DND-41 (cell line): ENCODE measurements at regions not wholly inside any gene's neighbourhood (a gene's known extent, or its start where the extent isn't known, plus 50 kb on each side); places are given as distances from the start of the nearest gene placed in this dataset.
"Not testable (repeated sequence)": the region's sequence is repeated elsewhere in the genome, so short reads cannot be mapped to it uniquely, and the experiment has no call there.

ENCODE experiments used
- ATAC-seq: fragments of 200-7000 bp; cut with Tn5 transposase; 3 replicates; pipeline ENCODE4 v1.9.1; 2021; ENCODE audit warnings: low read depth; ENCODE audit not compliant: insufficient read depth
- DNase-seq: peaks from one replicate; pipeline ENCODE4 v3.0.0-alpha.2; 2020
- H2AFZ ChIP-seq: 2 replicates; pipeline ENCODE4 v1.6.0; 2012; ENCODE audit warnings: low read depth, low read length
- H3K27ac ChIP-seq: 2 replicates; pipeline ENCODE4 v1.5.1; 2012; ENCODE audit warnings: low read length, inconsistent platforms
- H3K27me3 ChIP-seq: fragments of 200-600 bp; sonication (generic); 2 replicates; pipeline ENCODE4 v1.6.0; 2012; ENCODE audit warnings: low read length, mild to moderate bottlenecking, inconsistent platforms; ENCODE audit not compliant: insufficient read depth, poor library complexity
- H3K36me3 ChIP-seq: 2 replicates; pipeline ENCODE4 v1.5.1; 2012; ENCODE audit warnings: low read length, inconsistent platforms; ENCODE audit not compliant: insufficient read depth
- H3K4me1 ChIP-seq: 2 replicates; pipeline ENCODE4 v1.5.1; 2012; ENCODE audit warnings: mild to moderate bottlenecking, low read length; ENCODE audit not compliant: insufficient read depth
- H3K4me2 ChIP-seq: 2 replicates; pipeline ENCODE4 v1.6.0; 2012; ENCODE audit warnings: mild to moderate bottlenecking, moderate library complexity, low read length, inconsistent platforms; ENCODE audit not compliant: insufficient read depth
- H3K4me3 ChIP-seq, 2 experiments: fragments of 200-600 bp in 1 of 2; shearing (Covaris generic) in 1 of 2; 2 replicates each; pipeline ENCODE4 v1.5.1; 2012 to 2016; ENCODE audit warnings: inconsistent platforms in 2 of 2, low read length in 2 of 2, mild to moderate bottlenecking in 2 of 2, low read depth in 1 of 2, moderate library complexity in 1 of 2
- H3K79me2 ChIP-seq: 2 replicates; pipeline ENCODE4 v1.6.0; 2012; ENCODE audit warnings: low read length, inconsistent platforms; ENCODE audit not compliant: insufficient read depth
- H3K9ac ChIP-seq: 2 replicates; pipeline ENCODE4 v1.6.0; 2012; ENCODE audit warnings: low read depth, mild to moderate bottlenecking, inconsistent platforms, low read length, moderate library complexity
- H3K9me3 ChIP-seq: 2 replicates; pipeline ENCODE4 v1.5.1; 2012; ENCODE audit warnings: low read length, moderate library complexity, mild to moderate bottlenecking, inconsistent platforms; ENCODE audit not compliant: insufficient read depth, severe bottlenecking
- H4K20me1 ChIP-seq: 2 replicates; pipeline ENCODE4 v1.6.0; 2012; ENCODE audit warnings: low read length; ENCODE audit not compliant: insufficient read depth
- EZH2 ChIP-seq: IDR thresholded peaks from 3 replicates; pipeline ENCODE4 v1.6.1; 2012; ENCODE audit warnings: borderline replicate concordance, low read depth, mild to moderate bottlenecking, moderate library complexity, low read length, inconsistent platforms; ENCODE audit not compliant: severe bottlenecking
- TF ChIP-seq, protein P1 (sequence below): IDR thresholded peaks from 2 replicates; pipeline ENCODE4 v1.5.1; 2012; ENCODE audit warnings: borderline replicate concordance, low read length, moderate library complexity, mild to moderate bottlenecking; ENCODE audit not compliant: poor library complexity, severe bottlenecking; ENCODE audit errors: extremely low read depth

GRCh38 chr12:73629893-73630831 lies 907.5 kb upstream of the ATXN7L3B start:
- H3K4me2 ChIP-seq: no peak overlapping the region
- no peaks in the 10 kb centered on the region for H3K79me2 ChIP-seq
- no peaks in the 10 kb centered on the region for H3K4me1 ChIP-seq
- H3K36me3 ChIP-seq: no peaks in the 10 kb centered on the region
- H3K27ac ChIP-seq: no peak overlapping the region
- no peak for TF ChIP-seq EZH2
- TF ChIP-seq, protein P1, sequence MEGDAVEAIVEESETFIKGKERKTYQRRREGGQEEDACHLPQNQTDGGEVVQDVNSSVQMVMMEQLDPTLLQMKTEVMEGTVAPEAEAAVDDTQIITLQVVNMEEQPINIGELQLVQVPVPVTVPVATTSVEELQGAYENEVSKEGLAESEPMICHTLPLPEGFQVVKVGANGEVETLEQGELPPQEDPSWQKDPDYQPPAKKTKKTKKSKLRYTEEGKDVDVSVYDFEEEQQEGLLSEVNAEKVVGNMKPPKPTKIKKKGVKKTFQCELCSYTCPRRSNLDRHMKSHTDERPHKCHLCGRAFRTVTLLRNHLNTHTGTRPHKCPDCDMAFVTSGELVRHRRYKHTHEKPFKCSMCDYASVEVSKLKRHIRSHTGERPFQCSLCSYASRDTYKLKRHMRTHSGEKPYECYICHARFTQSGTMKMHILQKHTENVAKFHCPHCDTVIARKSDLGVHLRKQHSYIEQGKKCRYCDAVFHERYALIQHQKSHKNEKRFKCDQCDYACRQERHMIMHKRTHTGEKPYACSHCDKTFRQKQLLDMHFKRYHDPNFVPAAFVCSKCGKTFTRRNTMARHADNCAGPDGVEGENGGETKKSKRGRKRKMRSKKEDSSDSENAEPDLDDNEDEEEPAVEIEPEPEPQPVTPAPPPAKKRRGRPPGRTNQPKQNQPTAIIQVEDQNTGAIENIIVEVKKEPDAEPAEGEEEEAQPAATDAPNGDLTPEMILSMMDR: no peak
- H3K27me3 ChIP-seq: no peaks in the 10 kb centered on the region
- ATAC-seq (no peak), DNase-seq (no peak)
- no peak overlapping the region for H2AFZ ChIP-seq
- no peaks in the 10 kb centered on the region for H3K9me3 ChIP-seq
- H3K4me3 ChIP-seq: no peak overlapping the region
- H4K20me1 ChIP-seq: no peaks in the 10 kb centered on the region
- no peak overlapping the region for H3K9ac ChIP-seq

DNA sequence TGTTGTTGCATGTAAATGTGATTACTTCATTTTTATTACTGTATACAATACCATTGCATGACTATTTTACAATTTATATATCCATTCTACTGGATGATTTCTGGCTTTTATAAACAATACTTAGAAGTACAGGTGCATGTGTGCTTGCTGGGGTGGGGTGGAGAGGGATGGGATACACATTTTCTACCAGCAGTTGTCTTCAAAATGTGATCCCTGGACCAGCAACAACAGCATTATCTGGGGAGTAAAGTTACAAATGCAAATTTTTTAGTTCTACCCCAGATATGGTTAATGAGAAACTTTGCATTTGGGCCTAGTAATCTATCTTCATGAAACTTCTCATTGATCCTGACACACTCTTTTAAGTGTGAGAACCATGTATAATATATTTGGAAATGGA lies 905.4 kb upstream of the ATXN7L3B start:
- TF ChIP-seq, protein P1: no peak
- no peak for TF ChIP-seq EZH2
- no peak overlapping the region for H2AFZ ChIP-seq
- no peaks in the 10 kb centered on the region for H3K9me3 ChIP-seq
- H4K20me1 ChIP-seq: no peaks in the 10 kb centered on the region
- no peaks in the 10 kb centered on the region for H3K79me2 ChIP-seq
- no peaks in the 10 kb centered on the region for H3K4me1 ChIP-seq
- H3K27ac ChIP-seq: no peak overlapping the region
- H3K4me2 ChIP-seq: no peak overlapping the region
- H3K4me3 ChIP-seq: no peak overlapping the region
- no peak overlapping the region for H3K9ac ChIP-seq
- no peaks in the 10 kb centered on the region for H3K36me3 ChIP-seq
- H3K27me3 ChIP-seq: no peaks in the 10 kb centered on the region
- DNase-seq (no peak), ATAC-seq (no peak)

DNA sequence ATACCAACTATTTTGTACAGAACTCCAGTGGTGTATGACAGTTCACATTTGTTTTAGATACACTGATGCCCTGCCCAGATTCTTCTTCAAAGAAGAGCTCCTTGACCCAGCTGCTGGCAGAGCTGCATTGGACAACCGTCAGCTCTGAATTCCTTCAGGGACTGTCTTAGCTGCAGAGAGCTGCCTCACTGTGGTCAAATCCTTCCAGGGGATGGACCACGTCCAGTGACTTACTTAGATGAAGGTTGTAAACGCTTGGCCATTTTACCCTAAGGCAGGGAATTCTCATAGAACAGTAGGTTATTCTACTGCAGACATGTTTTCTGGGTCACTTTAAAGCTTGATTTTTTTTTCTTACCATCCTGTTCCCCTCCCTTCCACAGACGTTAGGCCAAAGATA lies 905.0 kb upstream of the ATXN7L3B start:
- Histone ChIP-seq H3K4me2 (no peak overlapping the region), H3K27ac (no peak overlapping the region)

DNA sequence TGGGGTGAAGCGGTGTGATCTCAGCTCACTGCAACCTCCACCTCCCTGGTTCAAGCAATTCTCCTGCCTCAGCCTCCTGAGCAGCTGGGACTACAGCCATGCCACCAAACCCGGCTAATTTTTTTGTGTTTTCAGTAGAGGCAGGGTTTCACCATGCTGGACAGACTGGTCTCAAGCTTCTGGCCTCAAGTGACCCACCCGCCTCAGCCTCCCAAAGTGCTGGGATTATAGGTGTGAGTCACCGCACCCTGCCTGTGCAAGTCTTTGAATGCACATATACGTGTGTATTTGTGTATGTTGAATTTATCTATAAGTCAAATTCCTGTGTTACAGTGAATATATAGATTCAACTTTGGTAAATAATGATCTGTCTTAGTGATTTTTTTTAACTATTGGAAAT lies 898.2 kb upstream of the ATXN7L3B start:
- H3K79me2 ChIP-seq, H4K20me1 ChIP-seq, H3K4me3 ChIP-seq, H3K27ac ChIP-seq, H2AFZ ChIP-seq, H3K4me1 ChIP-seq, H3K36me3 ChIP-seq, H3K4me2 ChIP-seq, H3K9ac ChIP-seq, H3K27me3 ChIP-seq, ATAC-seq, H3K9me3 ChIP-seq, DNase-seq: not testable (repeated sequence)

More for the DNA sequence above, 905.0 kb upstream of the ATXN7L3B start:
- no peaks in the 10 kb centered on the region for H3K4me1 ChIP-seq
- ATAC-seq: no peak
- H2AFZ ChIP-seq: no peak overlapping the region
- no peaks in the 10 kb centered on the region for H3K36me3 ChIP-seq
- no peak overlapping the region for H3K9ac ChIP-seq
- no peak overlapping the region for H3K4me3 ChIP-seq
- no peaks in the 10 kb centered on the region for H3K9me3 ChIP-seq
- no peaks in the 10 kb centered on the region for H4K20me1 ChIP-seq
- DNase-seq: no peak
- H3K27me3 ChIP-seq: no peaks in the 10 kb centered on the region
- no peaks in the 10 kb centered on the region for H3K79me2 ChIP-seq
- TF ChIP-seq, protein P1: no peak
